ENCODE measurements at regions not wholly inside any gene's neighbourhood (a gene's known extent, or its start where the extent isn't known, plus 50 kb on each side); places are given as distances from the start of the nearest gene placed in this dataset.

DNA sequence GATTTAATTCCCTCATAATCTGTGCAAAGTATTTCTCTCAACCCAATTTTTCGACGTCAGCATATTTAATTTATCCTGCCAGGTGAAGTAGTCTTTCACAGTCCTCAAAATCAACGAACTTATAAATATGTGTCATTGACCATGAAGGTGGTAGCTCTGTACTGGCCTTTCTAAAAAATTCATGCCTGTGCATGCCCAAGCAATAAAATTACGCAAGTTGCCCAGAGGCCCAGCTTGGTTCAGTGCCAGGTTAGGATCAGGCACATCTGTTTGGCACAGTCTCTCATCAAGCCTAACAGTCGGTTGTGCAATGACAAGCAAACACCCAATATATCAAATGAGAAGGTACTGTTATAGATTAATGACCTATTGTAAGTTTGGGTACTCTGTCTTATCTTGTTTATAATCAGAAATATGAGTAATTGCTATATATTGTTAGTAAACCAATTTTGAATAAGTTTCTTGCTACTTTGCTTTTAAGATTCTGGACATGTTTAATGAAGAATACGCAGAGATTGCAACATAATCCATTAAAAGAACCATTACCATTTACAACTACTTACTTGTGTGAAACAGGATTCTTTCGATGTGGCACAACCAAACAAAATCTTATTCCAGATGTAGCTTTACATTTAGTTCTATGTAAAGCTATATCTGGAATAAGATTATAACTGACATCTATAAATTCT, 159.0 kb upstream of the IL12A start:
- DNase-seq (ENCODE audit: extremely low spot score, unreplicated experiment): no peak
- Mint-ChIP-seq H3K36me3 (no peaks in the 10 kb centered on the region), H3K4me1 (ENCODE audit: unreplicated experiment) (peaks cover 21% of the 10 kb centered on the region), H3K27ac (no peak overlapping the region), H3K9me3 (no peaks in the 10 kb centered on the region), H3K4me3 (no peak overlapping the region), H3K27me3 (no peaks in the 10 kb centered on the region)
- TF ChIP-seq, protein P1, sequence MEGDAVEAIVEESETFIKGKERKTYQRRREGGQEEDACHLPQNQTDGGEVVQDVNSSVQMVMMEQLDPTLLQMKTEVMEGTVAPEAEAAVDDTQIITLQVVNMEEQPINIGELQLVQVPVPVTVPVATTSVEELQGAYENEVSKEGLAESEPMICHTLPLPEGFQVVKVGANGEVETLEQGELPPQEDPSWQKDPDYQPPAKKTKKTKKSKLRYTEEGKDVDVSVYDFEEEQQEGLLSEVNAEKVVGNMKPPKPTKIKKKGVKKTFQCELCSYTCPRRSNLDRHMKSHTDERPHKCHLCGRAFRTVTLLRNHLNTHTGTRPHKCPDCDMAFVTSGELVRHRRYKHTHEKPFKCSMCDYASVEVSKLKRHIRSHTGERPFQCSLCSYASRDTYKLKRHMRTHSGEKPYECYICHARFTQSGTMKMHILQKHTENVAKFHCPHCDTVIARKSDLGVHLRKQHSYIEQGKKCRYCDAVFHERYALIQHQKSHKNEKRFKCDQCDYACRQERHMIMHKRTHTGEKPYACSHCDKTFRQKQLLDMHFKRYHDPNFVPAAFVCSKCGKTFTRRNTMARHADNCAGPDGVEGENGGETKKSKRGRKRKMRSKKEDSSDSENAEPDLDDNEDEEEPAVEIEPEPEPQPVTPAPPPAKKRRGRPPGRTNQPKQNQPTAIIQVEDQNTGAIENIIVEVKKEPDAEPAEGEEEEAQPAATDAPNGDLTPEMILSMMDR (conservative IDR thresholded peaks at IDR 0.05): no peak

DNA sequence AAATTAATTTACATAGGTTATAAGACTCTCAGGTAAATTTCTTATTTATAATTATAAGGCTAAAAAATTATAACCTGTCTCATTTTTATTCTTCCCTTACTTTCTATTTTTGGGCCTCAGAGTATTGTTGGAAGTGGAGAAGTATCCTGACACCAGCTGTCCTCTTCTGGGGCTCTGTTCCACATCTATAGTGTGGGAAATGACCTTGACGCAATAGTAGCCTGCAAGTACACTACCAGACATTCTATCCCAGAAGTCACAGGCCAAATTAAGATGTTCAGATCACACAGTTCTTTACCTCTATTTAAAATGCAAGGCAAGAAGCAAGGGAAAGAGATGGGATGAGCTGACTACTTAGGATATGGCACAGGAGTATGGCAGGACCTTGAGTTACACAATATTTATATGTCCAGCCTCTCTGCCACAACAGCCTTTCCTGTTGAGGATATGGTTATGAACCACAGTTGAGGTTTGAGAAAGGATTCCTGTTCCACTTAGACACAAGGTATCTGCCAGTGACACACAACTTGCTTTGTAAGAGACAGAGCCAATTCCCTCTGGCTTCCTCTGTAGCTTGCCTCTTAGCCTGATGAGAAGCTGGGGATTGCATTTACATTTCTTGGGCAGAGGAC, 158.0 kb upstream of the IL12A start:
- H3K27ac Mint-ChIP-seq: no peak overlapping the region
- no peaks in the 10 kb centered on the region for H3K9me3 Mint-ChIP-seq
- DNase-seq (ENCODE audit: extremely low spot score, unreplicated experiment): no peak
- TF ChIP-seq, protein P1 (conservative IDR thresholded peaks at IDR 0.05): no peak
- no peaks in the 10 kb centered on the region for H3K36me3 Mint-ChIP-seq
- H3K4me3 Mint-ChIP-seq: no peak overlapping the region
- H3K27me3 Mint-ChIP-seq: no peaks in the 10 kb centered on the region
- peaks cover 18% of the 10 kb centered on the region for H3K4me1 Mint-ChIP-seq (ENCODE audit: unreplicated experiment)

DNA sequence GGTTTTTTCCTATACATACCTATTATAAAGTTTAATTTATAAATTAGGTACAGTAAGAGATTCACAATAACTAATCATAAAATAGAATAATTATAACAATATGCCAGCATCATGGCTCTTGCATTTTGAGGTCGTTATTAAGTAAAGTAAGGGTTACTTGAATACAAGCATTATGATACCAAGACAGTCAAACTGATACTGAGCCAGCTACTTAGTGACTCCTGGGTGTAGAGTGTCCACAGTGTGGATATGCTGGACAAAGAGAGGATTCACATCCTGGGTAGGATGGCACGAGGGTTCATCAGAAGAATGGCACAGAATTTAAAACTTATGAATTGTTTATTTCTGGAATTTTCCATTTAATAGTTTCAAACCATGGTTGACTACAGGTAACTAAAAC, 157.2 kb upstream of the IL12A start:
- no peaks in the 10 kb centered on the region for H3K27me3 Mint-ChIP-seq
- TF ChIP-seq, protein P1 (conservative IDR thresholded peaks at IDR 0.05): no peak
- H3K9me3 Mint-ChIP-seq: no peaks in the 10 kb centered on the region
- no peak overlapping the region for H3K4me3 Mint-ChIP-seq
- peaks cover 18% of the 10 kb centered on the region for H3K4me1 Mint-ChIP-seq (ENCODE audit: unreplicated experiment)
- H3K27ac Mint-ChIP-seq: no peak overlapping the region
- no peak for DNase-seq (ENCODE audit: extremely low spot score, unreplicated experiment)
- no peaks in the 10 kb centered on the region for H3K36me3 Mint-ChIP-seq

DNA sequence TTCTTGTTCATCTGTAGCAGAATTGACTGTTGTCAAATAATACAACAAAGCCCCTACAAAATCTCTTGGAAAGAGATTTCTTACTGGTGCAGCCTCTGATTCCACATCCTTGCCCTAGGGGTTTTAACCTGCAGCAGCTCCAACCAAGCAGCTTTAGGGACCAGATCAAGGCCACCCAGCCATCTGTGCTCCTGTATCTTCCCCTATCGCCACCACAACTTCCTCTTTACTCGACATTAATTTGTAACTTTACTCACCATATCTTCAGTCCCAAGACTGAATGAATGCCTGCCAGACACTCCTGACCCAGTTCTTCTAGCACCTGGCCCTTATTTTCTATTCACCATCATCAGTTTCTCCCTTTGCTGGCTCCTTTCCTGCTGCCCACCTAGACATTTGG, 156.6 kb upstream of the IL12A start:
- TF ChIP-seq, protein P1 (conservative IDR thresholded peaks at IDR 0.05): no peak
- Mint-ChIP-seq H3K9me3 (no peaks in the 10 kb centered on the region), H3K4me1 (ENCODE audit: unreplicated experiment) (peaks cover 20% of the 10 kb centered on the region), H3K27me3 (no peaks in the 10 kb centered on the region), H3K36me3 (no peaks in the 10 kb centered on the region), H3K27ac (no peak overlapping the region), H3K4me3 (no peak overlapping the region)
- DNase-seq (ENCODE audit: extremely low spot score, unreplicated experiment): no peak

DNA sequence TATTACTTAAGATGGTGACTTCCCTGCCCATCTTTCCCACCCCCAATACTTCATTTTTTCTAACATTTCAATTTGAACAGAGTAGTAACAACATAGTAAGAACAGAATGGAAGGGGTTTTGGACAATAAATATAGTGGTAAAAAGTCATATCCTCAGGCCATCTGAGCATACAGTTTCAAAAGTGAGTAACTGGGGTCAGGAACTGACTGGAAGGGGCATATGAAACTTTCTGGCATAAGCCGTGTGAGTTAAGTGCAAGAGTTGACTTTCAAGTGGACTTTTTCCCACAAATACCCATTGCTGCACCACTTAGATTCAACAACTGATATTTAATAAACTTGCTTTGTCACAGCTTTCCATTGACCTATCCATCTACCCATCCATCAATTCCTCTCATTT, 153.5 kb upstream of the IL12A start:
- no peaks in the 10 kb centered on the region for H3K36me3 Mint-ChIP-seq
- H3K4me3 Mint-ChIP-seq: no peak overlapping the region
- H3K9me3 Mint-ChIP-seq: no peaks in the 10 kb centered on the region
- no peak for DNase-seq (ENCODE audit: extremely low spot score, unreplicated experiment)
- H3K27ac Mint-ChIP-seq: no peak overlapping the region
- no peaks in the 10 kb centered on the region for H3K27me3 Mint-ChIP-seq
- TF ChIP-seq, protein P1 (conservative IDR thresholded peaks at IDR 0.05): no peak
- H3K4me1 Mint-ChIP-seq (ENCODE audit: unreplicated experiment): peaks cover 14% of the 10 kb centered on the region
